ENCODE measurements at regions not wholly inside any gene's neighbourhood (a gene's known extent, or its start where the extent isn't known, plus 50 kb on each side); places are given as distances from the start of the nearest gene placed in this dataset.

GRCh38 chr14:98993818-98994217 is 278.2 kb downstream of the BCL11B start:
- no peak for TF ChIP-seq CTCF (conservative IDR thresholded peaks at IDR 0.05)
- no peak overlapping the region for H3K27ac ChIP-seq

GRCh38 chr14:98994561-98994960 is 277.4 kb downstream of the BCL11B start:
- TF ChIP-seq CTCF (conservative IDR thresholded peaks at IDR 0.05), result no peak
- no peak overlapping the region for H3K27ac ChIP-seq

- H3K27ac ChIP-seq, result no peak overlapping the region
- TF ChIP-seq CTCF (conservative IDR thresholded peaks at IDR 0.05), result no peak
Measured at GRCh38 chr14:98997526-98998205, 274.3 kb downstream of the BCL11B start.

GRCh38 chr14:98999345-98999744 is 272.7 kb downstream of the BCL11B start:
- no peak for TF ChIP-seq CTCF (conservative IDR thresholded peaks at IDR 0.05)
- no peak overlapping the region for H3K27ac ChIP-seq

GRCh38 chr14:98999901-99000300 is 272.1 kb downstream of the BCL11B start:
- H3K27ac ChIP-seq, result no peak overlapping the region
- no peak for TF ChIP-seq CTCF (conservative IDR thresholded peaks at IDR 0.05)

GRCh38 chr14:99001241-99001640 is 270.8 kb downstream of the BCL11B start:
- H3K27ac ChIP-seq, result no peak overlapping the region
- no peak for TF ChIP-seq CTCF (conservative IDR thresholded peaks at IDR 0.05)

GRCh38 chr14:99003646-99004045 is 268.4 kb downstream of the BCL11B start:
- TF ChIP-seq CTCF (conservative IDR thresholded peaks at IDR 0.05), result no peak

More at GRCh38 chr14:99003646-99004045, 268.4 kb downstream of the BCL11B start:
- peak overlapping the region; percentile 44 for H3K27ac ChIP-seq
